GM21825 (cell line): ENCODE measurements at regions not wholly inside any gene's neighbourhood (a gene's known extent, or its start where the extent isn't known, plus 50 kb on each side); places are given as distances from the start of the nearest gene placed in this dataset.
"Not testable (repeated sequence)": the region's sequence is repeated elsewhere in the genome, so short reads cannot be mapped to it uniquely, and the experiment has no call there.

Experiments
- ATAC-seq: cut with Tn5 transposase; IDR thresholded peaks from one replicate; pipeline ENCODE4 v1.9.1; 2021; ENCODE audit warnings: mild to moderate bottlenecking, moderate library complexity; ENCODE audit not compliant: unreplicated experiment

DNA sequence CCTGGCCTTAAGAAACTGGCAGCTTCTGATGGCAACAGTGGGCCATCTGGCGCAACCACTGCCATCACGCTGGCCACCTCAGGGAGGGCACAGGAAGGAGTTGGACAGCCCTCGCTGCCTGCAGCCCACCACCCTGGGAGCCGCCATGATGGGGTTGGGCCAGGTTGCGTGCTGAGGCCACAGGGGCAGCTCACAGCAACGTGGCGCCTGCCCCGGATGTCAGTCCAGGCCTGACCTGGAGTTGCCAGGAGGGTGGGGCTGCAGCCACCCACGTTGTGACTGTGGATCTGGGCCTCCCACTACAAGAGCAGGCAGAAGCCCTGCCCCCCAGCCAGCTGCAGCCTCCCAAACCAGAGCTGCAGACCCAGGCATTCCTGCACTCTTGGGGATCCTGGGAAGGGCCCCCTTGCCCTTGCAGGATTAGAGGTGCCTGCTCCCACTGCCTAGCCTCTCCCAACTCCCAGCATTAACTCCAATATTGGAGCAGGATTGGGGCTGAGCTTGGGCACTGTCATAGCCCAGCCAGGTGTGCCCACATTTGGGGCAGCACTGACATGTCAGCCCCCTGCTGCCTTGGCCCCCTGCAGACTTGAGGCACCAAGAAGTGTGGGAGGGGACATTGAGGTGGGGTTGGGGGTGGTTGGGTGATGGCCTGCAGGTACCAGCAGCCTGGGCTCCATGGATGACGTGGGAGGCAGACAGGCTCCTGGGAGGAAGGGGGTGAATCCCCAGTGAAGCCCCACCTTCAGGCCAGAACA, 468.9 kb upstream of the CCDC54 start:
- no peak for ATAC-seq

DNA sequence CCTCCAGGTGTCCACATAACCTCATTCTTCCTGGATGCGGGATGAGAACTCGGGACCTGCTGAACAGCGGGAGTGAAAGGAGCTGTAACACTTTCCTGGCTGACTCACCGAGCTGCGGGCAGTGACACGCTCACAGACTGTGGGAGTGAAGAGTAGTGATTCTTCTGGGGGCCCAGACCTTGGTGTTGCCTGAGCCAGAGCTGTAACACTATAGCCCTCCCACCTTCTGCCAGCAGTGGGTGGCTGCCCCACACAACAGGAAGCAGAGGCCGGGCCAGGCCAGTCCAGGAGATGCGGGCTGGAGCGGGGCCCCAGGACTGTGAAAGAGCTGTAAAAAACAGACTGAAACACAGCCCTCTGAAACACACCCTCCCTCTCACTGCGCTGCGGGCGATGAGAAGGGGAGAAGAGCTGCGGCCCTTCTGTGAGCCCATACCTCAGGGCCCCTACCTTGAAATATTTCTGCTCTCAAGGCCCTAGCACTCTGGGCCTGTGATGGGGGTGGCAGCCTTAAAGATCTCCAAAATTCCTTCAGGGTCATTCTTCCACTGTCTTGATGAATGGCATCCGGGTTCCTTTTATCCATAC, 464.0 kb upstream of the CCDC54 start:
- no peak for ATAC-seq

DNA sequence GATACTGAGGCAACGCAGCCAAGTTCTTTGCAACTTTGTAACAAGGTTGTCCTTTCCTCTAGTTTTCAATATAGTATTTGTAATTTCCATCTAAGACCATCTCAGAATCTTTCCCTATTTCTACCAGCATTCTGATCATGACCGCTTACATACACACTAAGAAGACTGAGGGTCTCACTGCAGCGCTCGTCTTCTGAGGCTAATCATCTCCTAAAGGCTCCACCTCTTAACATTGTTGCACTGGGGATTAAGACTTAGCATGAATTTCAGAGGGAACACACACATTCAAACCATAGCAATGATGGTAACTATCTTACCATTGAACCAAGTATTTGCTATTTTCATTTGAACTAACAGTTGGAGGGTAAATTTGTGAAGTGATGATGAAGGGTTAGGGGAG, 463.3 kb upstream of the CCDC54 start:
- no peak for ATAC-seq

DNA sequence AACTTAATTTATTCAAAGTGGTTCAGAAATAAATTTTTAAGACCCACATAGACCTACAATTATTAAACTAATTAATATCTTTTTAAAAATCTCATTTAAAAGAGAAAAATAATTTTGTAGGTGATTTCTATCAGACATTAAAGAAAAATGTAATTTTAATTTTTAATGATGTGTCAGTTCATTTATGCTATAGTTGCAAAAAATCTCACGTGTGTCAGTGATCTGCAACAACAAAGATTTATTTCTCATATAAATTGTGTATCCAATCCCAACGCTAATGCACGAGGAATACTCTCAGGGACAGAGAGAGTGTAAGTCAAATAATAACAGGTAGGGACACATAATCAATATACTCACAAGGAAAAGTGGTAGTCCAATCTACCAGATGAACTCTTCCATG, 456.6 kb upstream of the CCDC54 start:
- no peak for ATAC-seq

DNA sequence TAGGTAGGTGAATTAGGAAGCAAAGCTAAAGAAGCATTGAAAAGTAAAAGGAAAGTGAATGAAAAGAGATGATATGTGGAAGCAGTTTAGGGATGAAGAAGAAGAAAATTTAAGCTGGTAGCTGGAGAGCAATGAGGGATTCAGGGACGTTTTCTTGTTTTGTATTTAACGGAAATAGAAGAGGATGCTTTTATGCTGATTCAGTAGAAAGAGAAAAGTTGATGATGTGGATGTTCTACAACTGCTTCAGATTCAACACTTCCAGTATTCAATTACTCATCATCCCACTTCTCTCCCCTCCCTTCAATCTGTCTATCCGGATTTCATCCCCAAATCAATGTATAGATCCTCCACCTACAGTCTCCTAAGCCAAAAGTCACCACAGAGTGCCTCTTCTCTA, 448.2 kb upstream of the CCDC54 start:
- ATAC-seq: no peak

DNA sequence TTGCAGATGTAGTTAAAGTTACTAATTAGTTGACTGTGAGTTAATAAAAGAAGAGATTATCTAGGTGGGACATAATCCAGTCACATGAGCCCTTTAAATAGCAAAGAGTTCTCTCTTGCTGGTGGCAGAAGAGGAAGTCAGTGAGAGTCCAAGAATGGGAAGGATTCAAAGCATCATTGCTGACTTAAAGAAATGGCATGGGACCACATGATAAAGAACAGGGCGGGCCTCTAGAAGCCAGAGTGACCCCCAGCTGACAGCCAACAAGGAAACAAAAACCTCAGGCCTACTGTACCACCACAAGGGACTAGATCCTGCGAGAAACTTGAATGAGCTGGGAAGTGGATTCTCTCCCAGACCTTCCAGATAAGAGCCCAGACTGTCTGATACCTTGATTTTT, 447.2 kb upstream of the CCDC54 start:
- no peak for ATAC-seq

DNA sequence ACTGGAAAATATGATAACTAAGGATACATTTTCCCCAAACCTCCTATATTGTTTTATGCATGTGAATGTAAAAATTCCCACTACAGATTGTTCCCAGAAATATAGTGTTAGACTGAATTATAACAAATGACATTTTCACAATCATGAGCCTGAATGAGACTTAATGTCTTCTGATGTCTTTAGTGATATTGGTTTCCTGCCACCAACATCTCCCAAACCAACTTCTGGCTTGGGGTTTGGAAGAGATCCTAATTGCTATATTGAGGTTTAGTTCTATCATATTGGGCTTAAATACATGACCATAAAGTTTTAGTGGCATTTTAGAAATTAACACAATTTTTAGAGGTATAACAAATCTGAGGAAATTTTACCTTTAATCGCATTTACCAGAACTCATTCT, 445.3 kb upstream of the CCDC54 start:
- ATAC-seq: no peak

DNA sequence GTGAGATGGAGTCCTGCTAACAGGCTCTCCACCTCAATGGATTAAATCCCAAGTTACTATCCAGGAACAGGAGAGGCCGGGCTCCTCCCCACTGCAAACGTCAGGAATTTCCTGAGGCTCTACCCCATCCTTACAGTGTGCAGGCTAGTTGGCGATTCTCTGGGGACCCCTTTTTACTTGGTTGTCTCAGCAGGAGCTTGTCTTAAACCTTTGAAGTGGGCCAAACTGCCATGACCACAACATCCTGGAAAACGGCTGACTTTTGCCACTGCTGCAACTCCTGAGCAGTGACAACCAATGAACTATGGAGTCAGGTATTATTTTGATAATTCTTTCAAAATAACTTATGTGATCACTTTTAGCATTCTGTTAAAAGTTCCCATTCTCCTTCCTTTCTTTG, 440.9 kb upstream of the CCDC54 start:
- ATAC-seq: no peak

DNA sequence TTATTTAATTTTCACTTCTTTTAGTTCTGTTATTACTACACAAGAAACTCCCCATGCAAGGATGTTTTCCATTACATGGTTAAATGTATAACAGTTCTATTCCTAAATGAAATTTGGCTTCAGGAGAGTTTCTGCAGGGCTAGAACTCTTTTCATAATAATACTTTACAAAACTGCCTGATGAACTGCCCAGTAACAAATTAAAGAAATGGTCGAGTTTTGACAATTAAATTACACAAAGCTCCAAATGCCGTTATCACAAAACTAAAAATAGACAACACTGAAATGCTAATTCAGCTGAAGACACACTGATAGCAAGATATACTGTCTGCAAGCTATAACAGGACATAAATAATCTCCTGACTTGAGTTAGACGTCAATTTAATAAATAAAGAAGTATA, 435.2 kb upstream of the CCDC54 start:
- ATAC-seq: no peak

DNA sequence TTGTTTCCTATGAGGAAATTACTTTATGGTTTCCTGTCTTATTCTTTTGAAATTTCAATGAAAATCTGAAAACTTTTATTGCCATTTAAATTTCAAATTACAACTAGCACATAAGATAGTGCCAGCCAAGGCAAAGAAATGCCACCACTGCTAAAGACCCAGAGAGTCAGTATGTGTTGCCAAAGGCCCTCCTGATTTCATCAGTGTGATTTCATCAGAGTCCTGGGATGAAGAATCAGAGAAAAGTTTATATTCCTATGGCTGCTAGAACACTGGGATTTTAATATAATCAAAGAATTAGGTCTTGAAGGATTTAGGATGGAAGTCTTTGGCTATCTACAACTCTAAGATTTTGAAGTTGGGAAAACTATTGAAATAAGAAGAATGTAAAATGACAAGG, 434.2 kb upstream of the CCDC54 start:
- ATAC-seq: no peak

DNA sequence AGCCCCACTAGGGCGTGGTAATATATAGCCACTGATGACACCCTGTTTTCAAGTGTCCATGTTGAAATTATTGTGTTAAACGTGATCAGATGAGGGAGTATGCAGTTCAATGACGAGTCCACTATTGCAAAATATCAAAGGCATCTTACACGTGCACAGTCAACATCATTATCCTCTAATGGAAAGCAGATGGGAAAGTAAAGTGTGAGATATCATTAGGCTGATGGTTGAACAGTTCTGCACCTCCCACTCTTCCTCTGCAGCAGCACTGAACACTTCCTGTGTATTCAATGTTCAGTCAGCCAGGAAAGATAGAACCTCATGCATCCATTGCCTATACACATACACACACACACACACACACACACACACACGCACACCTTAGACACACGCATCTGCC, 431.8 kb upstream of the CCDC54 start:
- ATAC-seq: no peak

DNA sequence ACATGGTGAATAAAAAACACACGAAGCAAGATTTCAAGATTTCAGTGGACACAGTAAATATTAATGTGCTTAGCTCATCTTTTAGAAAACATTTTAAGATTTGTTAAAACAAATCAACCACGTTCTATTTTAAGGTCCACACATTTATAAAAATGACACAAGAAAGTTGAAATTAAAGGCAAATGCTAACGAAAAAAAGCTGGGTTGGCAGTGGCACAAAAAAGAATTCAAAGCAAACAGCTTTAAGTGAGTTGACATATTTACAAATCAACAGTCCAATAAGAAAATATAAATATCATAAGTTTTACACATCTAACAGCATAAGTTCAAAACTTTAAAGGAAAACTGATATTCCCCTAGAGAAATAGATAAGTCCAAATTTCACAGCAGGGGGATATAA, 430.4 kb upstream of the CCDC54 start:
- ATAC-seq: no peak

DNA sequence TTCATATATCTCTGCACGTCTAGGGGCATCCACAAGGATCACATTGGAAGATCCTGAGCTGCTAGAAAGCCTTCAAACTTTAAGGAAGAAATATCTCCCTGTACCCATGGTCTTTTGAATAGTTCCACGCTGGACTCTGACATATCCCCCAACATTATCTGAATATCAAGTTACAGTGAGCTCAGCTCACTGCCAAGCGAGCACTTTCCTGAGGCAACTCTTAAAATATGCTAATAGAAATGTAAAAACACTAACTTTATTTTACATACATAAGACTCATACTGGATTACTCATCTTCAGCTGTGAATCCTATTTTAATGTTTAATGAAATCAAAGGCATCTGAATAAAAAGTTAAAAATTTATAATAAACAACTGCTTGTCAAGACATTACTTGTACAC, 420.2 kb upstream of the CCDC54 start:
- ATAC-seq: no peak

DNA sequence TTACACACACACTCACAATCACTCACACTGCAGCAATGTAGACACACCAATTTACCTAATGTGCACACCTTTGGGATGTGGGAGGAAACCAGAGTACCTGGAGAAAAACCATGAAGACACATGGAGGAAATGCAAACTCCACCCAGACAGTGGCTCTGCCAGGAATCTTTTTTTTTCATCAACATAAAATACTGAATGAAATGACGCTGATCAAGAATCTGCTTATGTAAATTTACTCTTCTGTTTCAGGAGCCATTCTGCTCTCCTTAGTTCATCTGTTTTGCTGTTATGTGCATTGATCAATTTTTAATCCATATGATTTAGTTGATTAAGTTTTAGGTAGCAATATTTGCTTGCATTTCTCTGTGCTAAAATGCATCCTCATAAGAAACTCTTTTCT, 414.2 kb upstream of the CCDC54 start:
- no peak for ATAC-seq

DNA sequence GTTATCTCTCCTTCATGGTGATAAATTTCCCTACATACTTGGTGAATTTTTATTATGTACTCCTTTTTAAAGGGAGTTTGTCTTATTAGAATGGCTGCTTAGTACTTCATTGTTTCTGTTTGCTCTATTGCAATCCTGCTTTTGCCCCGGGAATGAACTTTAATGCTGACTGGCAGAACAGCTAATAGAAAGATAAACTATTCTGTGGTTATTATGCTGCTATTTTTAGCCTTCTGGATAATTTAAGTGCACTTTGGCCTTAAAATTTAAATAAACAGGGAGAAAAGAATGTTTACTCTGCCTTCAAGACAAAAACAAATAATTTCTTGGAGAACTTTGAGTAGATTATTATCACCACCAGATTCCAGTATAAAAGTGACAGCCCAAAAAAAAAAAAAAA, 413.8 kb upstream of the CCDC54 start:
- no peak for ATAC-seq

DNA sequence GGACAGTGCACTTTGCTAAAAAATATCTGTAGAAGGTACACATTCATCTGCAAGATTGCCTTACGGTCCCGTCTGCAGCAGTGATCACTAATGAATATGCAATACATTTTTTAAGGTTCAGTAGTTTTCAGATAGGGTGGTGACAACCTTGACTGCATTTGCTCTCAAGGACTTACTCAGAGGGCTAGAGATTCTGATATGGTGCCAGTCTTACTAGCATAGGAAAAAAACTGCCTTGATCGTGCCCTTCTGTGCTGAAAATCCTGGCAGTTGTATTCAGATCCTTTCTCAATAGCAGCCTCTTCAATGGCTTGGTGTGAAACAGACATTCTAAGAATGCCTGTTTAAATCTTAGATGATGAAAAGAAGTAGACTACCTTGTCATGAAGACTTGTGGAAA, 411.9 kb upstream of the CCDC54 start:
- no peak for ATAC-seq

DNA sequence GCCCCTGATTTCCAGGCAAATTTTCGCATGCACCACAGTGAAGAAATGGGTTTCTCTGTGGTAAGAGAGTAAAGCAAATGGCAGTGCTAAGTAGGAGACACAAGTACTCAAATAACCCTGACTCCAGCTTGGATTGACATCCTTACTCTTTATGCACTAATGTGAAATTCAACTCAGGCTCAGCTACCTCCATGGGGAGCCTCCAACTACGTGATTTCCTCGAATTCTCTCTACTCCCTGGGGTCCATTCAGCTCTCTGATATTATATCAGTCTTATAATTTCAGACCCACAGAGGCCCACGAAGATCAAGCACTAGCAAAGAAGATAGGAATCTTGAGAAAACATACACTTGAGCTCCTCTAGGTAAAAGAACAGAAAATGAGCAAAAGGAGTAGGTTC, 407.6 kb upstream of the CCDC54 start:
- no peak for ATAC-seq

DNA sequence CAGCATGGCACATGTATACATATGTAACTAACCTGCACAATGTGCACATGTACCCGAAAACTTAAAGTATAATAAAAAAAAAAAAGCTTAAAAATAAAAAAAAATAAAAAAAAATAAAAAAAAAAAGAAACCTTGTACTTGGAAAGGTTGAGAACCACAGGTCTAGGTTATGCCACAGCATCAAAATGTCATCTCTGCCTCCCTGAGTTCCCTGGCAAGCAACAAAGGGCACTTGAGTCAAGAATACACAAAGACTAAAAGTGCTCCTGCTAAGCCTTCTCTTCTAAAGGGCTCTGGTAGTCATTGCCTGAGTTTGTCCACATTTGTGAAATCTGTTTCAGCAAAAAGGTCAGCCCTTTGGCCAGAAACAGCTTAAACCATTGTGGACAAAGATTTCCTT, 395.8 kb upstream of the CCDC54 start:
- no peak for ATAC-seq

DNA sequence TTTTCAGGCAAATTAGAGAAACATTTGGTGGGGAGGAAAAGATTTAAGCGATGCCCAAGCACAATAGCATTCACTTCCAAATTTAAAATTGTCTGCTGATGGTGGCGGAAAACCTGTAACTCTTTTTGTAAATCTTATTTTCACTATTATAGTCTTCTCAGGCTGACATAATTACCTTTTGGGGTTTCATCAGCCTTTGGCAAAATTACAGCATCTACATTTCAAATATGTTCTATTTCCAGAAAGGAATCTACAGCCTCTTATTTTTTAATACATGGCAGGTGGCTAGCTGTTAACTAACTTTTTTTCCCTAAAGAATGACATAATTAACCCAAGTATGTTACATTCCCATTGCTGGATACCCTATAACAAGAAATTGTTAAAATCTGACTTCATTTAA, 391.5 kb upstream of the CCDC54 start:
- ATAC-seq: no peak

DNA sequence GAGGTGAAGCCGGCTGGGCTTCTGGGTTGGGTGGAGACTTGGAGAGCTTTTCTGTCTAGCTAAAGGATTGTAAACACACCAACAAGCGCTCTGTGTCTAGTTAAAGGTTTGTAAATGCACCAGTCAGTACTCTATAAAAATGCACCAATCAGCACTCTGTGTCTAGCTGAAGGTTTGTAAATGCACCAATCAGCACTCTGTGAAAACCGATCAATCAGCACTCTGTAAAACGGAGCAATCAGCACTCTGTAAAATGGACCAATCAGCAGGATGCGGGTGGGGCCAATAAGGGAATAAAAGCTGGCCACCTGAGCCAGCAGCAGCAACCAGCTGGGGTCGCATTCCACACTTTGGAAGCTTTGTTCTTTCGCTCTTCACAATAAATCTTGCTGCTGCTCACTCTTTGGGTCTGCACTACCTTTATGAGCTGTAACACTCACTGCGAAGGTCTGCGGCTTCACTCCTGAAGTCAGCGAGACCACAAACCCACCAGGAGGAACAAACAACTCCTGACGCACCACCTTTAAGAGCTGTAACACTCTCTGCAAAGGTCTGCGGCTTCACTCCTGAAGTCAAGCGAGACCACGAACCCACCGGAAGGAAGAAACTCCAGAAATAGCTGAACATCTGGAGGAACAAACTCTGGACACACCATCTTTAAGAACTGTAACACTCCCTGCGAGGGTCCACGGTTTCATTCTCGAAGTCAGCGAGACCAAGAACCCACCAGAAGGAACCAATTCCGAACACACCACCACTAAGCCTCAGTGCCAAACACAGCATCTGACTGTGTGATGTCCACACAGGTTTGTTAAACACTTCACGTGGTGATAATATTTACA, 378.2 kb upstream of the CCDC54 start:
- not testable (repeated sequence) for ATAC-seq

DNA sequence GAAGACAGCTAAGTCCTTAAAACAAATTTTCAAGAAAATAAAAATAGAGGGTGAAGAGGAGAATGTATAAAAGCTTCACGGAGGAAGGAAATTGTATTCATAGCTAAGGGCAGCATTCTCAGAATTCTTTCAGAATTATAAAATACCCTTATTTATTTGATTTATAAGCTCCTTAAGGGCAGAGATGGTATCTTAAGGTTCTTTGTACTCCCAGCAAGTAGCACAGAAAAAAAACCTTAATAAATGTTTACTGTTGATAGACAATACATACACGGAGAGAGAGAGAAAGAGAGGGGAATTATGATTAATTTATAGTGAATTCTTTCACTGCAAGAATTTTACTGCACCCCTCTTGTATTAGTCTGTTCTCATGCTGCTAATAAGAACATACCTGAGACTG, 375.6 kb upstream of the CCDC54 start:
- ATAC-seq: no peak

DNA sequence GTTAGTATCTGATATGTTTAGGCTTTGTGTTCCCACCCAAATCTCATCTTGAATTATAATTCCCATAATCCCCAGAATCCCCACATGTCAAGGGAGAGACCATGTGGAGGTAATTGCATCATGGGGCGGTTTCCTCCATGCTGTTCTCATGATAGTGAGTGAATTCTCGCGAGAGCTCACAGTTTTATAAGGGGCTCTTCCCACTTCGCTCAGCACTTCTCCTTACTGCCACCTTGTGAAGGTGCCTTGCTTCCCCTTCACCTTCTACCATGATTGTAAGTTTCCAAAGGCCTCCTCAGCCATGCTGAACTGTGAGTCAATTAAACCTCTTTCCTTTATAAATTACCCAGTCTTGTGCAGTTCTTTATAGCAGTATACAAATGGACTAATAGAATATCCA, 371.9 kb upstream of the CCDC54 start:
- not testable (repeated sequence) for ATAC-seq
